ENCODE measurements at regions not wholly inside any gene's neighbourhood (a gene's known extent, or its start where the extent isn't known, plus 50 kb on each side); places are given as distances from the start of the nearest gene placed in this dataset.
A peak's percentile ranks its signal among the peaks of the same experiment; 100 is the strongest.

- Mint-ChIP-seq H3K9me3 (peaks cover 0 to 6% of the 10 kb centered on the region in 2 donors), H3K27me3 (ENCODE audit: low read depth in 2 of 2) (peaks cover 5 to 8% of the 10 kb centered on the region in 2 donors), H3K27ac (no peak overlapping the region), H3K4me3 (no peak overlapping the region), H3K36me3 (no peaks in the 10 kb centered on the region), H3K4me1 (no peaks in the 10 kb centered on the region)
- H3K36me3 ChIP-seq (ENCODE audit: control insufficient read depth, insufficient read depth, low read length): no peaks in the 10 kb centered on the region
- H3K4me1 ChIP-seq (ENCODE audit: control insufficient read depth, insufficient read depth, low read length): no peaks in the 10 kb centered on the region
- peak; percentile 12 for TF ChIP-seq CTCF (IDR thresholded peaks at IDR 0.05)
- WGBS (ENCODE audit: insufficient coverage): 29% methylated on average over 8 of the region's 8 CpGs
- DNase-seq: peak in 1 of 2 donors; percentile 53
- no peak overlapping the region for H3K4me3 ChIP-seq (ENCODE audit: low read length)
- no peaks in the 10 kb centered on the region for H3K9me3 ChIP-seq (ENCODE audit: control insufficient read depth, insufficient read depth, low read length)
- intact Hi-C loops (cut with micrococcal nuclease): no loop called here
- peak in 1 of 3 donors; percentile 49 for ATAC-seq
- no peak overlapping the region for H3K27ac ChIP-seq (ENCODE audit: low read length)
- H3K27me3 ChIP-seq (ENCODE audit: control insufficient read depth, insufficient read depth, low read length): peaks cover 3% of the 10 kb centered on the region
These were observed 53.9 kb upstream of the ERCC4 start for GRCh38 chr16:13866073-13866472.

Measured in natural killer cell (primary cell).